SJCRH30 (cell line): ENCODE measurements at regions not wholly inside any gene's neighbourhood (a gene's known extent, or its start where the extent isn't known, plus 50 kb on each side); places are given as distances from the start of the nearest gene placed in this dataset.
A peak's percentile ranks its signal among the peaks of the same experiment; 100 is the strongest.
"Not testable (repeated sequence)": the region's sequence is repeated elsewhere in the genome, so short reads cannot be mapped to it uniquely, and the experiment has no call there.

Experiments used
- DNase-seq, 2 experiments: peaks; one replicate each; pipeline ENCODE4 v3.0.0-alpha.2; 2015 to 2020
- H3K27ac ChIP-seq: fragments of 250-450 bp; sonication (Bioruptor Pico); 2 replicates; pipeline ENCODE4 v1.5.1; 2020; ENCODE audit warnings: mild to moderate bottlenecking, moderate library complexity
- H3K27me3 ChIP-seq: fragments of 250-450 bp; sonication (Bioruptor Pico); 2 replicates; pipeline ENCODE4 v1.5.1; 2020; ENCODE audit warnings: mild to moderate bottlenecking, moderate library complexity
- H3K36me3 ChIP-seq: fragments of 250-450 bp; sonication (Bioruptor Pico); 2 replicates; pipeline ENCODE4 v1.5.1; 2020; ENCODE audit warnings: mild to moderate bottlenecking, moderate library complexity
- H3K4me1 ChIP-seq: fragments of 250-450 bp; sonication (Bioruptor Pico); 2 replicates; pipeline ENCODE4 v1.5.1; 2020; ENCODE audit warnings: mild to moderate bottlenecking, moderate library complexity
- H3K4me3 ChIP-seq: fragments of 250-450 bp; sonication (Bioruptor Pico); 2 replicates; pipeline ENCODE4 v1.5.1; 2020; ENCODE audit warnings: mild to moderate bottlenecking, moderate library complexity
- H3K9me3 ChIP-seq: fragments of 250-450 bp; sonication (Bioruptor Pico); replicated peaks from 2 replicates; pipeline ENCODE4 v1.5.1; 2020; ENCODE audit warnings: mild to moderate bottlenecking, moderate library complexity

GRCh38 chr6:871503-871902, 178.6 kb upstream of the EXOC2 start:
- no peaks in the 10 kb centered on the region for H3K9me3 ChIP-seq
- DNase-seq: no peak
- H3K4me1 ChIP-seq: no peaks in the 10 kb centered on the region
- H3K27ac ChIP-seq: no peak overlapping the region
- no peak overlapping the region for H3K4me3 ChIP-seq
- H3K27me3 ChIP-seq: no peaks in the 10 kb centered on the region
- no peaks in the 10 kb centered on the region for H3K36me3 ChIP-seq

GRCh38 chr6:870096-870495, 177.2 kb upstream of the EXOC2 start:
- H3K36me3 ChIP-seq: no peaks in the 10 kb centered on the region
- no peak overlapping the region for H3K4me3 ChIP-seq
- no peak overlapping the region for H3K27ac ChIP-seq
- no peaks in the 10 kb centered on the region for H3K4me1 ChIP-seq
- H3K27me3 ChIP-seq: no peaks in the 10 kb centered on the region
- DNase-seq: no peak
- H3K9me3 ChIP-seq: no peaks in the 10 kb centered on the region

DNA sequence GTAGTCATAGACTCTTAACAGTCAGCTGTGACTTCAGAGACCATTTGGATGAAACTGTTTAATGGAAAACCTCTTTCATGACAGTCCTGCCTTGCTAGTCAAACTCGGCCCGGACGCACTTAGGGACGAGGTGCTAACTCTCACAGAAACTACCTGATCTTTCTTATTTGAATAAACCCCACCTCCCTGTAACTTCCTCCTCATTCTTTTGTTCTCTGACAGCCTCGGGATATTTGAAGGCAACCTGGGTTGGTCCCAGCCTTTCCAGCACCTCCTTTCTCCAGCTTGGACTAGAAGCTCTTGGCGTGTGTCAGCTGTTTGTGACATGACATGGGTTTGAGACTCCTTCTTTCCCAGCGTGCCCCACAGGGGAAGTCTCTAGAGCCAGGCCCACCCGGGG, 175.3 kb upstream of the EXOC2 start:
- no peak overlapping the region for H3K27ac ChIP-seq
- no peaks in the 10 kb centered on the region for H3K9me3 ChIP-seq
- H3K27me3 ChIP-seq: no peaks in the 10 kb centered on the region
- H3K4me1 ChIP-seq: no peaks in the 10 kb centered on the region
- no peaks in the 10 kb centered on the region for H3K36me3 ChIP-seq
- H3K4me3 ChIP-seq: no peak overlapping the region
- DNase-seq: no peak

DNA sequence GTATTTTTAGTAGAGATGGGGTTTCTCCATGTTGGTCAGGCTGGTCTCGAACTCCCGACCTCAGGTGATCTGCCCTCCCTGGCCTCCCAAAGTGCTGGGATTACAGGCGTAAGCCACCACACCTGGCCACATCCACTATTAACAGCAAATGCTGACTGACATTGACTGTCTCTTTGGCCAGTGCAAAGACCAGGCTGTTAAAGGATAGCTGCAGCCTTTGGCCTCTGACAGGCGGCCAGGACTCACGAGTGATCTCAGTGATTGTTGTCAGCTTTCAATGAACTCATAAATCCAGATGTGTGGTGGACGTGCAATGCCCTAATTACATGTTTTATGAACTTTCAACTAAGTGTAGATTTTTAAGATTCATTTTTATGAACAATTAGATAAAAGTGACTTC, 174.4 kb upstream of the EXOC2 start:
- Histone ChIP-seq H3K9me3 (no peaks in the 10 kb centered on the region), H3K36me3 (no peaks in the 10 kb centered on the region), H3K4me3 (no peak overlapping the region), H3K4me1 (no peaks in the 10 kb centered on the region), H3K27ac (no peak overlapping the region), H3K27me3 (no peaks in the 10 kb centered on the region)
- DNase-seq: no peak

DNA sequence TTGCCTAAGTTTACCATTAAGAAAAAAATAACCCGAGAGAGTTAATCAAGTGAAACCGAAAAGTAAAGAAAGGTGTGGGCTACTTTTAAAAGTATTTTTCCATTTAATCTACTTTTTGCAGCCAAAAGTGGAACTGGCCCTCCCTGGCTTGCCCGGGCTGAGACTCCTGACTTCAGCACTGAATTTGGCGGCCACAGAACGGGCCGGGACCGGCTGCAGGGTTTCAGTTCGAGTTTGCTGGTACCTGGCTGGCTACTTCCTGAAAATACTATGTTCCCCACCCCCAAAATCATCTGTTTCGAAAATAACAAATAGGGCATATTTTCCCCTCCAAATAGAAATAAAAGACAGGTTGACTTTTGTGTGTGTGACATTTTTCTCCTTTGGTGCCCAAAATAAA, 173.4 kb upstream of the EXOC2 start:
- DNase-seq: no peak
- Histone ChIP-seq H3K4me1 (no peaks in the 10 kb centered on the region), H3K36me3 (no peaks in the 10 kb centered on the region), H3K27ac (no peak overlapping the region), H3K4me3 (no peak overlapping the region), H3K9me3 (no peaks in the 10 kb centered on the region), H3K27me3 (no peaks in the 10 kb centered on the region)

DNA sequence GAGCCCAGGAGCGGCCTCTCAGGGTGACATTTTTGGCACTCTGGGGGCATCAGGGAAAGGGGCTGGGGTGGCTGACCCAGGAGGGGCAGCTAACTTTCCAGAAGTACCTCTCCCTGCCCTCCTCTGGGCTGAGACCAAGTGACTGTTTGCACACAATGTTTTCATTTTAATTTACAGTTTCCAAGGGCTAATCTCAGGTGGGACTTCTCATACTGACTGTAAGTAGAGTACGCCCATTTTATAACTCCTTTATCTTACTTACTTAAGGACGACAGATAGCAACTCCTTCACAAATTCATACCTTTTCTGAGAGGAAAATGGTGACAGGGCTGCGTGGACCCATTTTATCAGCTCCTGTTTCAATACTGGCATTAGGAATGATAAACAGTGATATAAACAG, 172.9 kb upstream of the EXOC2 start:
- DNase-seq: no peak
- no peaks in the 10 kb centered on the region for H3K9me3 ChIP-seq
- H3K4me3 ChIP-seq: no peak overlapping the region
- H3K4me1 ChIP-seq: no peaks in the 10 kb centered on the region
- H3K36me3 ChIP-seq: no peaks in the 10 kb centered on the region
- H3K27me3 ChIP-seq: no peaks in the 10 kb centered on the region
- no peak overlapping the region for H3K27ac ChIP-seq

GRCh38 chr6:863831-864230, 170.9 kb upstream of the EXOC2 start:
- Histone ChIP-seq H3K27me3 (no peaks in the 10 kb centered on the region), H3K4me1 (no peaks in the 10 kb centered on the region), H3K27ac (no peak overlapping the region), H3K36me3 (no peaks in the 10 kb centered on the region), H3K9me3 (no peaks in the 10 kb centered on the region), H3K4me3 (no peak overlapping the region)
- no peak for DNase-seq

GRCh38 chr6:863127-863526, 170.2 kb upstream of the EXOC2 start:
- not testable (repeated sequence) for H3K4me3 ChIP-seq, H3K36me3 ChIP-seq, H3K4me1 ChIP-seq, H3K9me3 ChIP-seq, H3K27me3 ChIP-seq, DNase-seq, H3K27ac ChIP-seq

DNA sequence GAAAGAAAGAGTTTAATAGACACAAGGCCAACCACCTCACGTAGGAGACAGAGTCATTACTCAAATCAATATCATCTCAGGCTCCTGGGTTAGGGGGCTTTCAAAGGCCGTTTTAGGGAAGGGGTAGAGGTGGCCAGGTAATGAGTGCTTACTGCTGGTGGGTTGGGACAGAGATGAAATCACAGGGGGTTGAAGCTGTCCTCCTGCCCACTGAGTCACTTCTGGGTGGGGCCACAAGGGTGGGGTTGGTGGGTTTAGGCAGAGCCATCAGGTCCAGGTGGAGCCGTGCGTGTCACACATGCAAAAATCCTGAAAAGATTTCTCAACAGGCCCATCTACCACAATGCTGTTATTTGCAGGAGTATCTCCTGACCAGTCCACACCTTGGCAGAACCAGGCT, 167.0 kb upstream of the EXOC2 start:
- no peak for DNase-seq
- Histone ChIP-seq H3K27me3 (no peaks in the 10 kb centered on the region), H3K9me3 (no peaks in the 10 kb centered on the region), H3K4me1 (no peaks in the 10 kb centered on the region), H3K27ac (no peak overlapping the region), H3K36me3 (no peaks in the 10 kb centered on the region), H3K4me3 (no peak overlapping the region)

GRCh38 chr6:854406-855118, 161.6 kb upstream of the EXOC2 start:
- Histone ChIP-seq H3K36me3 (no peaks in the 10 kb centered on the region), H3K4me3 (no peak overlapping the region)
- peak in 1 of 2 experiments; percentile 1 for DNase-seq

GRCh38 chr6:852216-852615, 159.3 kb upstream of the EXOC2 start:
- H3K27ac ChIP-seq, H3K27me3 ChIP-seq, H3K4me1 ChIP-seq, DNase-seq, H3K4me3 ChIP-seq, H3K36me3 ChIP-seq, H3K9me3 ChIP-seq: not testable (repeated sequence)

More at GRCh38 chr6:854406-855118, 161.6 kb upstream of the EXOC2 start:
- no peaks in the 10 kb centered on the region for H3K27me3 ChIP-seq
- no peaks in the 10 kb centered on the region for H3K4me1 ChIP-seq
- no peak overlapping the region for H3K27ac ChIP-seq
- H3K9me3 ChIP-seq: no peaks in the 10 kb centered on the region

GRCh38 chr6:849075-849506, 156.2 kb upstream of the EXOC2 start:
- no peaks in the 10 kb centered on the region for H3K9me3 ChIP-seq
- H3K4me1 ChIP-seq: no peaks in the 10 kb centered on the region
- no peak for DNase-seq
- H3K4me3 ChIP-seq: no peak overlapping the region
- no peaks in the 10 kb centered on the region for H3K36me3 ChIP-seq
- H3K27ac ChIP-seq: no peak overlapping the region
- no peaks in the 10 kb centered on the region for H3K27me3 ChIP-seq

DNA sequence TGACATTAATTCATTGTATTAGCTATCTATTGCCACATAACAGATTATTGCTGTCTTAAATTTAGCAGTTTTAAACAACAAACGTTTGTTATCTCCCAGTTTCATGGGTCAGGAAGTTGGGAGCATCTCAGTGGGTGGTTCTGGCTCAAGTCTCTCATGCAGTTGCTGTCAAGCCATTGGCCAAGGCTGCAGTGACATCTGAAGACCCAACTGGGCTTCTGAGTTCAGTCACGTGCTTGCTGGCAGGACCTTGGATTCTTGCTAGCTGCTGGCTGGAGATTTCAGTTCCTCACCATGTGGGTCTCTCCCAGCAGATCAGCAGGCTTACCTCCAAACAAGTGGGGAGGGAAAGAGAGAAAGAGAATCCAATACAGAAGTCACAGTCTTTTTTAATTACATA, 152.6 kb upstream of the EXOC2 start:
- Histone ChIP-seq H3K4me1 (no peaks in the 10 kb centered on the region), H3K27ac (no peak overlapping the region), H3K4me3 (no peak overlapping the region), H3K27me3 (no peaks in the 10 kb centered on the region), H3K36me3 (no peaks in the 10 kb centered on the region), H3K9me3 (no peaks in the 10 kb centered on the region)
- no peak for DNase-seq

GRCh38 chr6:845101-845500, 152.2 kb upstream of the EXOC2 start:
- H3K4me1 ChIP-seq: no peaks in the 10 kb centered on the region
- H3K27ac ChIP-seq: no peak overlapping the region
- DNase-seq: no peak
- no peaks in the 10 kb centered on the region for H3K36me3 ChIP-seq
- H3K9me3 ChIP-seq: no peaks in the 10 kb centered on the region
- no peak overlapping the region for H3K4me3 ChIP-seq
- H3K27me3 ChIP-seq: no peaks in the 10 kb centered on the region

GRCh38 chr6:842141-842540, 149.2 kb upstream of the EXOC2 start:
- peak in 1 of 2 experiments; percentile 1 for DNase-seq
- H3K36me3 ChIP-seq: no peaks in the 10 kb centered on the region
- no peak overlapping the region for H3K27ac ChIP-seq
- no peaks in the 10 kb centered on the region for H3K27me3 ChIP-seq
- no peaks in the 10 kb centered on the region for H3K9me3 ChIP-seq
- no peak overlapping the region for H3K4me3 ChIP-seq
- no peaks in the 10 kb centered on the region for H3K4me1 ChIP-seq

DNA sequence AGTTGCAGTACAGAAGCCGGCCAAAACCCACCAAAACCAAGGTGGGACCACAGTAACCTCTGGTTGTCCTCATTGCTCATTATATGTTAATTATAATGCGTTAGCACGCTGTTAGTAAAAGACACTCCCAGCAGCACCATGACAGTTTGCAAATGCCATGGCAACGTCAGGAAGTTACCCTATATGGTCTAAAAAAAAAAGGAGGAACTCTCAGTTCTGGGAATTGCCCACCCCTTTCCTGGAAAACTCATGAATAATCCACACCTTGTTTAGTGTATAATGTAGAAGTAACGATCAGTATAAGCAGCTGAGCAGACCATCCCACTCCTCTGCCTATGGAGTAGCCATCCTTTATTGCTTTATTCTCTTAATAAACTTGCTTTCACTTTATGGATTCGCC, 148.6 kb upstream of the EXOC2 start:
- no peak overlapping the region for H3K27ac ChIP-seq
- no peak for DNase-seq
- H3K36me3 ChIP-seq: no peaks in the 10 kb centered on the region
- H3K9me3 ChIP-seq: no peaks in the 10 kb centered on the region
- H3K4me1 ChIP-seq: no peaks in the 10 kb centered on the region
- no peaks in the 10 kb centered on the region for H3K27me3 ChIP-seq
- H3K4me3 ChIP-seq: no peak overlapping the region
